Suprapubic skin (tissue), 4 donors: ENCODE measurements at regions not wholly inside any gene's neighbourhood (a gene's known extent, or its start where the extent isn't known, plus 50 kb on each side); places are given as distances from the start of the nearest gene placed in this dataset.
"Not testable (repeated sequence)": the region's sequence is repeated elsewhere in the genome, so short reads cannot be mapped to it uniquely, and the experiment has no call there.

Experiments used
- DNase-seq, 2 donors: peaks; one replicate each; pipeline ENCODE4 v3.0.0-alpha.2; 2019; ENCODE audit warnings: low spot score in 2 of 2
- H3K27ac ChIP-seq: fragments of 200-600 bp; sonication (generic); one replicate; pipeline ENCODE4 v1.5.1; 2019
- H3K27me3 ChIP-seq: fragments of 200-600 bp; sonication (generic); one replicate; pipeline ENCODE4 v1.5.1; 2019
- H3K36me3 ChIP-seq: fragments of 200-600 bp; sonication (generic); one replicate; pipeline ENCODE4 v1.5.1; 2019
- H3K4me1 ChIP-seq: fragments of 200-600 bp; sonication (generic); one replicate; pipeline ENCODE4 v1.5.1; 2019
- H3K4me3 ChIP-seq: fragments of 200-600 bp; sonication (generic); one replicate; pipeline ENCODE4 v1.5.1; 2019; ENCODE audit warnings: mild to moderate bottlenecking
- H3K9me3 ChIP-seq: fragments of 200-600 bp; sonication (generic); one replicate; pipeline ENCODE4 v1.5.1; 2019
- EP300 ChIP-seq: sonication (generic); formaldehyde crosslinking; IDR thresholded peaks from one replicate; pipeline ENCODE4 v1.6.1; 2017; ENCODE audit warnings: antibody characterized with exemption
- POLR2A ChIP-seq, 2 donors: fragments of 450-650 bp; IDR thresholded peaks; one replicate each; pipeline ENCODE4 v1.6.1; 2017; ENCODE audit warnings: antibody characterized with exemption in 2 of 2, mild to moderate bottlenecking in 2 of 2, moderate library complexity in 2 of 2
- POLR2AphosphoS5 ChIP-seq, 3 donors: sonication (generic); formaldehyde crosslinking; IDR thresholded peaks; one replicate each; pipeline ENCODE4 v1.6.1; 2017; ENCODE audit warnings: antibody characterized with exemption in 3 of 3
- WGBS: methylation state at CpG from one replicate; pipeline ENCODE4 v1.1.5; 2018; 5-methylcytosine and 5-hydroxymethylcytosine counted together
- TF ChIP-seq, protein P1 (sequence below), 2 donors: fragments of 200-600 bp in 1 of 2; fragments of 450-650 bp in 1 of 2; sonication (generic) in 1 of 2; IDR thresholded peaks; one replicate each; pipeline ENCODE4 v1.5.1; 2016 to 2019; ENCODE audit warnings: antibody characterized with exemption in 2 of 2, mild to moderate bottlenecking in 1 of 2, moderate library complexity in 1 of 2

DNA sequence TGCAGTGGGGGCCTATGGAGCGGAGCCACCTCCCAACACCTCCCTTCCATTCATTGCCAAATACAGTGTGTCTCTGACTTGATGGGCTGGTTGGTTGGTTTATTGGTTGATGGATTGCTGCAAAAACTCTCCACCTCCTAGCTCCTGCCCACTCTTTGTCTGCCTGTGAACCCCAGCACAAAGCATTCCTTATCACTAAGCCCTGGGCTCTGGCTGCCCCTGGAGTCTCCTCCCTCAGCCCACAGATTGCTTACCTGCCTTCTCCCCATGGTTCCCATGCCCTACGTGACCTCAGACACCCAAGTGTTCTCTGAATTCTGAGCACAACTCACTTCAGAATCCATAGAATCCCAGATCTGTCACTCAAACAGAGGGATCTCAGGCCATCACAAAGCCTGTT, 139.1 kb upstream of the TPM1 start:
- 93% methylated on average over 2 of the region's 2 CpGs for WGBS
- no peak for TF ChIP-seq POLR2A (IDR thresholded peaks at IDR 0.05)
- TF ChIP-seq, protein P1, sequence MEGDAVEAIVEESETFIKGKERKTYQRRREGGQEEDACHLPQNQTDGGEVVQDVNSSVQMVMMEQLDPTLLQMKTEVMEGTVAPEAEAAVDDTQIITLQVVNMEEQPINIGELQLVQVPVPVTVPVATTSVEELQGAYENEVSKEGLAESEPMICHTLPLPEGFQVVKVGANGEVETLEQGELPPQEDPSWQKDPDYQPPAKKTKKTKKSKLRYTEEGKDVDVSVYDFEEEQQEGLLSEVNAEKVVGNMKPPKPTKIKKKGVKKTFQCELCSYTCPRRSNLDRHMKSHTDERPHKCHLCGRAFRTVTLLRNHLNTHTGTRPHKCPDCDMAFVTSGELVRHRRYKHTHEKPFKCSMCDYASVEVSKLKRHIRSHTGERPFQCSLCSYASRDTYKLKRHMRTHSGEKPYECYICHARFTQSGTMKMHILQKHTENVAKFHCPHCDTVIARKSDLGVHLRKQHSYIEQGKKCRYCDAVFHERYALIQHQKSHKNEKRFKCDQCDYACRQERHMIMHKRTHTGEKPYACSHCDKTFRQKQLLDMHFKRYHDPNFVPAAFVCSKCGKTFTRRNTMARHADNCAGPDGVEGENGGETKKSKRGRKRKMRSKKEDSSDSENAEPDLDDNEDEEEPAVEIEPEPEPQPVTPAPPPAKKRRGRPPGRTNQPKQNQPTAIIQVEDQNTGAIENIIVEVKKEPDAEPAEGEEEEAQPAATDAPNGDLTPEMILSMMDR (IDR thresholded peaks at IDR 0.05): no peak
- TF ChIP-seq EP300: no peak
- TF ChIP-seq POLR2AphosphoS5 (IDR thresholded peaks at IDR 0.05): no peak
- Histone ChIP-seq H3K36me3 (no peaks in the 10 kb centered on the region), H3K4me3 (no peak overlapping the region), H3K9me3 (no peaks in the 10 kb centered on the region), H3K4me1 (peaks cover 26% of the 10 kb centered on the region), H3K27ac (no peak overlapping the region), H3K27me3 (no peaks in the 10 kb centered on the region)
- no peak for DNase-seq

DNA sequence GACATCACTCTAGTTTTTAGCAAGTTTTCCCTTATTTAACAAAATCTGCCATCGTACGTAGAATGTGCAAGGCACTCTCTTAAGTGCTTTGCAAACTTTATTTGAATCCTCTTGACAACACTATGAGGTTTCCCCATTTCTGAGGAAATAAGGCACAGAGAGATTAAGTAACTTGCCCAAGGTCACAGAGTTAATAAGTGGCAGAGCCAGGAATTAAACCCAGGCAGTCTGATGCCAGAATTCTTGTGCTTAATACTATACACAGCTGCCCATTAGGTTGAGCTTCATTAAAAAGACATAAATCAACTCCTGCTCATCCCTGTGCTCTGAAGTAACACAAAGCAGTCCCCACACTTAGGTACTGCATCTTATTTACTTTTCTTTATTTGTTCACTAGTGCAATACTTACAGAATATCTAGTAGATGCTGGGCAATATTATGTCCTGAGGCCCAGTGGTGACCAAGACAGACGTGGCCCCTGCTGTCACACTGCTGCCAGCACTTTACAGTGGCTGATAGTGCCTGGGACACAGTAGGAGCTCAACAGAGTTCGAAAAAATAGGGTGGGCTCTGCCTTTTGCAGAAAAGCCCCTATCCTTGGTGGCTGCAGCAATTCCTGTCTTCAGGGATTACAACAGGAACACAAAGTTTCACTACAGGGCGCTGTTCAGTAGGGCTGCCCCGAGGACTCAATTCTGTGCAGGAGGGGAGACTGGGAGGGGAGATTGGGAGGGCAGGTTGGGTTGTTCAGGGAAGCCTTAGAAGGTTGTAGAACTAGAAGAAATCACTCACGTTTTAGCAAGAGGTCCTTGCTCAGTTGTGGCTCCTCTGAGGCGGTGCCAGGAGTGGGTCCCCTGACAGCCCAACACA, 138.3 kb upstream of the TPM1 start:
- TF ChIP-seq POLR2AphosphoS5 (IDR thresholded peaks at IDR 0.05) (no peak), EP300 (no peak), POLR2A (IDR thresholded peaks at IDR 0.05) (no peak)
- TF ChIP-seq, protein P1 (IDR thresholded peaks at IDR 0.05): no peak
- no peak for DNase-seq
- Histone ChIP-seq H3K4me1 (peaks cover 18% of the 10 kb centered on the region), H3K36me3 (no peaks in the 10 kb centered on the region), H3K9me3 (no peaks in the 10 kb centered on the region), H3K4me3 (no peak overlapping the region), H3K27me3 (no peaks in the 10 kb centered on the region), H3K27ac (no peak overlapping the region)
- 79% methylated on average over 8 of the region's 8 CpGs for WGBS

DNA sequence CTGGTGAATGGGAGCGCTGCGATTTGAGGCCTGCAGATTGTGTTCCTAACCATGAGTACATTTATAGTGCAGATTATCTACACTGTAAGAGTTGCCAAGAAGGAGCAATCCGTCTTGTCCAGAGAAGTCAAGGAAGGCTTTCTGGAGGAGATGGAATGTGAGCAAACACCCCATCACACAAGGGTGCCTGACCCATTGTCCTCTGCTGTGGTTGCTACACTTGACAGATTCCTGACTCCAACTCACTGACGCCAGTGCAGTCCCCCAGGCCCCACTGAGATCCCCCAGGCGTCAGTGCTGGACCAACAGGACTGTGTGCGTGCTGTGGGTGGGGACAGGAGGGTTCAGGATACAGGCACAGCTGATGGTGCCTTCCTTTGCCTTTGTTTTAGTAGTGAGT, 135.9 kb upstream of the TPM1 start:
- TF ChIP-seq POLR2A (IDR thresholded peaks at IDR 0.05): no peak
- TF ChIP-seq EP300: peak; percentile 67
- no peaks in the 10 kb centered on the region for H3K36me3 ChIP-seq
- WGBS: 74% methylated on average over 6 of the region's 6 CpGs
- no peaks in the 10 kb centered on the region for H3K9me3 ChIP-seq
- no peaks in the 10 kb centered on the region for H3K4me1 ChIP-seq
- H3K27ac ChIP-seq: no peak overlapping the region
- DNase-seq: no peak
- no peaks in the 10 kb centered on the region for H3K27me3 ChIP-seq
- no peak overlapping the region for H3K4me3 ChIP-seq

DNA sequence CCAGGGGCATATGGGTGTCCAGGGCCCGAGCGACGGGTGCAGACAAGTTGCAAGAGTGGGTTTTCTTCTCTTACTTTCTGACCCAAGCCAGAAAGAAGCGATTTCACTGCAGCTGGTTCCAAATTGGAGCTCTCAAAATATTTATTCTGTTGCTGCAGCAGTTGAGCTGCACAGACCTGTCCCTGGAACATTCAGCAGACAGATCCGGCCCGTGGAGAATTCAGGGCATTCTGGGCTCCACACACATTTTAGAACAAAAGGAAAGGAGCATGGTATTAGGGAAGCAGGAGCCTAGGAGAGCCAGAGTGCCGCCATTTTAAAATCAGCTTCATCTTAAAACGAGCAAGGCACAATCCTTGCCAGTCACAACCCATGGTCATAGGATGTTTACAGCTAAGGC, 135.3 kb upstream of the TPM1 start:
- no peaks in the 10 kb centered on the region for H3K36me3 ChIP-seq
- WGBS: 69% methylated on average over 8 of the region's 8 CpGs
- H3K27ac ChIP-seq: no peak overlapping the region
- no peaks in the 10 kb centered on the region for H3K27me3 ChIP-seq
- TF ChIP-seq POLR2A (IDR thresholded peaks at IDR 0.05) (no peak), EP300 (no peak), POLR2AphosphoS5 (IDR thresholded peaks at IDR 0.05) (no peak)
- TF ChIP-seq, protein P1 (IDR thresholded peaks at IDR 0.05): no peak
- no peak overlapping the region for H3K4me3 ChIP-seq
- no peaks in the 10 kb centered on the region for H3K9me3 ChIP-seq
- H3K4me1 ChIP-seq: no peaks in the 10 kb centered on the region
- no peak for DNase-seq

DNA sequence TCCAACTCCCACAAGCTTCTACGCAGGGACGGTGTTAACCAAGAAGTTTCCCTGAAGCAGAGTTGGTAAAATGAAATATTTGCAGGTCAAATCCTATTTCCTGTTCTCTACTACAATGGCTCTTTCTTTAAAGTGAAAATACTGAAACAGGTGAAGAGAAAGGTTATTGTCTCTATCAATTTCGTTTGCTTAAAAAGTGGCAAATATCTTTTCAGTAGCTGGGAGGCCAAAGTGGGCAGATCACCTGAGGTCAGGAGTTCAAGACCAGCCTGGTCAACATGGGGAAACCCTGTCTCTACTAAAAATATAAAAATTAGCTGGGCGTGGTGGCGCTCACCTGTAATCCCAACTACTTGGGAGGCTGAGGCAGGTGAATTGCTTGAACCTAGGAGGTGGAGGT, 134.2 kb upstream of the TPM1 start:
- not testable (repeated sequence) for DNase-seq, H3K27me3 ChIP-seq, H3K9me3 ChIP-seq, H3K4me1 ChIP-seq, H3K27ac ChIP-seq, H3K4me3 ChIP-seq, H3K36me3 ChIP-seq
- WGBS: 90% methylated on average over 5 of the region's 5 CpGs

DNA sequence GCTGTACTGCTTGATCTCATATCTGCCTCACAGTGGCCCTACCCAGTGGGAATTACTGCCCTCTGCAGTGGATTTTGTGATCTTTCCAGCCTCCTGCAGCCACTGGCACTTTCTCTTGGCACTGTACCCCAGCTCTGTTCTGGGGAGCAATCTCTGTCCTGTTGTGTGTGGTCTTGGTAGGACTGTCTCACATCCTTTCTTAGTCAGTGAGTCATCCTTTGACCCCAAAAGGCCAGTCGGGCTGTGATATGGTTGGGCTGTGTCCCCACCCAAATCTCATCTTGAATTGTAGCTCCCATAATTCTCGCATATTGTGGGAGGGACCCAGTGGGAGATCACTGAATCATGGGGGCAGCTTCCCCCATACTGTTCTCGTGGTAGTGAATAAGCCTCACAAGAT, 133.3 kb upstream of the TPM1 start:
- no peaks in the 10 kb centered on the region for H3K9me3 ChIP-seq
- H3K27me3 ChIP-seq: no peaks in the 10 kb centered on the region
- no peak overlapping the region for H3K27ac ChIP-seq
- TF ChIP-seq POLR2AphosphoS5 (IDR thresholded peaks at IDR 0.05): no peak
- no peak for TF ChIP-seq EP300
- TF ChIP-seq POLR2A (IDR thresholded peaks at IDR 0.05): no peak
- TF ChIP-seq, protein P1 (IDR thresholded peaks at IDR 0.05): no peak
- 79% methylated on average over 3 of the region's 3 CpGs for WGBS
- no peak for DNase-seq
- no peak overlapping the region for H3K4me3 ChIP-seq
- H3K4me1 ChIP-seq: no peaks in the 10 kb centered on the region
- H3K36me3 ChIP-seq: no peaks in the 10 kb centered on the region
